WTC11 (cell line): ENCODE measurements at regions not wholly inside any gene's neighbourhood (a gene's known extent, or its start where the extent isn't known, plus 50 kb on each side); places are given as distances from the start of the nearest gene placed in this dataset.

ENCODE experiments used
- ATAC-seq: fragments of 200-7000 bp; cut with Tn5 transposase; 2 replicates; pipeline ENCODE4 v1.10.0; 2021; ENCODE audit warnings: mild to moderate bottlenecking, moderate library complexity
- CTCF ChIA-PET: fragments of 300-600 bp; sonication (Branson Sonifier 250); formaldehyde crosslinking; loops from one replicate; lab custom pipeline; 2021; ENCODE audit warnings: antibody characterized with exemption; lab: Charles Lee
- POLR2A ChIA-PET: fragments of 350-600 bp; sonication (Branson Sonifier 250); formaldehyde crosslinking; loops from one replicate; lab custom pipeline; 2021; ENCODE audit warnings: antibody characterized with exemption; lab: Charles Lee
- DNase-seq: peaks from one replicate; pipeline ENCODE4 v3.0.0; 2021; ENCODE audit warnings: low spot score
- H3K27ac Mint-ChIP-seq: 2 replicates; pipeline ENCODE4 v1.8.0; 2021; ENCODE audit warnings: mixed read lengths
- H3K27me3 Mint-ChIP-seq: 2 replicates; pipeline ENCODE4 v1.8.0; 2021; ENCODE audit warnings: low read depth, mild to moderate bottlenecking, moderate library complexity, mixed read lengths
- H3K36me3 Mint-ChIP-seq: 2 replicates; pipeline ENCODE4 v1.8.0; 2021; ENCODE audit warnings: mixed read lengths
- H3K4me1 Mint-ChIP-seq: 2 replicates; pipeline ENCODE4 v1.8.0; 2022; ENCODE audit warnings: mixed read lengths
- H3K4me3 Mint-ChIP-seq: 2 replicates; pipeline ENCODE4 v1.8.0; 2021; ENCODE audit warnings: mild to moderate bottlenecking, moderate library complexity, mixed read lengths
- H3K9me3 Mint-ChIP-seq: 2 replicates; pipeline ENCODE4 v1.8.0; 2021; ENCODE audit warnings: mixed read lengths
- ARID4B ChIP-seq: sonication (generic); formaldehyde crosslinking; IDR thresholded peaks from 2 replicates; pipeline ENCODE4 v1.8.0; 2023; ENCODE audit warnings: missing genetic modification reagents, mild to moderate bottlenecking, borderline replicate concordance
- ERG ChIP-seq: fragments of 250-450 bp; sonication (Bioruptor Pico); IDR thresholded peaks from 2 replicates; pipeline ENCODE4 v1.8.0; 2021; ENCODE audit warnings: mild to moderate bottlenecking
- ESRRA ChIP-seq: sonication (generic); formaldehyde crosslinking; IDR thresholded peaks from 2 replicates; pipeline ENCODE4 v1.8.1; 2022; ENCODE audit warnings: mild to moderate bottlenecking, missing genetic modification reagents, borderline replicate concordance
- NR3C1 ChIP-seq: sonication (generic); formaldehyde crosslinking; conservative IDR thresholded peaks from 2 replicates; pipeline ENCODE4 v1.8.1; 2023; ENCODE audit warnings: low read depth, mild to moderate bottlenecking, missing genetic modification reagents
- SP1 ChIP-seq: sonication (generic); formaldehyde crosslinking; conservative IDR thresholded peaks from 2 replicates; pipeline ENCODE4 v1.8.1; 2022; ENCODE audit warnings: missing genetic modification reagents
- USF1 ChIP-seq: sonication (generic); formaldehyde crosslinking; IDR thresholded peaks from 2 replicates; pipeline ENCODE4 v1.8.0; 2022; ENCODE audit warnings: mild to moderate bottlenecking, missing genetic modification reagents
- ZNF317 ChIP-seq: sonication (generic); formaldehyde crosslinking; IDR thresholded peaks from 2 replicates; pipeline ENCODE4 v1.8.1; 2023; ENCODE audit warnings: low read depth, mild to moderate bottlenecking, moderate library complexity, missing genetic modification reagents, borderline replicate concordance
- ZNF425 ChIP-seq: fragments of 250-450 bp; sonication (Bioruptor Pico); conservative IDR thresholded peaks from 2 replicates; pipeline ENCODE4 v1.9.0; 2021; ENCODE audit warnings: mild to moderate bottlenecking

- CTCF ChIA-PET, result no interaction called here
- ATAC-seq, result no peak
Measured at GRCh38 chr6:112956696-112957535, 609.8 kb downstream of the RFPL4B start.

More at GRCh38 chr6:112956696-112957535, 609.8 kb downstream of the RFPL4B start:
- Mint-ChIP-seq H3K9me3 (peaks cover 24% of the 10 kb centered on the region), H3K27ac (no peak overlapping the region), H3K4me3 (no peak overlapping the region), H3K36me3 (peaks cover 5% of the 10 kb centered on the region; the same call in 1 of the 2 replicates), H3K27me3 (no peaks in the 10 kb centered on the region), H3K4me1 (no peaks in the 10 kb centered on the region)
- POLR2A ChIA-PET, result no interaction called here
- no peak for DNase-seq
- TF ChIP-seq SP1 (CRISPR knock-in tag), result no peak
- no peak for TF ChIP-seq ZNF425 (CRISPR knock-in tag)
- TF ChIP-seq ZNF317 (CRISPR knock-in tag), result no peak
- no peak for TF ChIP-seq NR3C1 (CRISPR knock-in tag)
- TF ChIP-seq ESRRA (CRISPR knock-in tag), result no peak
- no peak for TF ChIP-seq ARID4B (CRISPR knock-in tag)
- TF ChIP-seq USF1 (CRISPR knock-in tag), result no peak
- TF ChIP-seq ERG (CRISPR knock-in tag), result no peak
